NCI-H748 treated with DMSO at 0.1 percent for 48 hours (cell line): ENCODE measurements at regions not wholly inside any gene's neighbourhood (a gene's known extent, or its start where the extent isn't known, plus 50 kb on each side); places are given as distances from the start of the nearest gene placed in this dataset.

Source experiments
- DNase-seq: peaks from one replicate; lab custom pipeline; 2025; lab: John Stamatoyannopoulos, UW

GRCh38 chr3:7793786-7794185, 707.8 kb upstream of the LMCD1 start:
- DNase-seq, result no peak

GRCh38 chr3:7798276-7798675, 703.3 kb upstream of the LMCD1 start:
- no peak for DNase-seq

- DNase-seq, result no peak
Observed at GRCh38 chr3:7800006-7800780, 701.4 kb upstream of the LMCD1 start.

- no peak for DNase-seq
Observed at GRCh38 chr3:7812490-7812889, 689.1 kb upstream of the LMCD1 start.

GRCh38 chr3:7813365-7813764, 688.3 kb upstream of the LMCD1 start:
- DNase-seq, result peak; percentile 17

GRCh38 chr3:7817239-7817638, 684.4 kb upstream of the LMCD1 start:
- DNase-seq, result no peak

- no peak for DNase-seq
Observed at GRCh38 chr3:7820969-7821368, 680.7 kb upstream of the LMCD1 start.

GRCh38 chr3:7821858-7822257, 679.8 kb upstream of the LMCD1 start:
- no peak for DNase-seq

GRCh38 chr3:7841451-7841850, 660.2 kb upstream of the LMCD1 start:
- DNase-seq, result no peak

- no peak for DNase-seq
Observed at GRCh38 chr3:7843441-7843840, 658.2 kb upstream of the LMCD1 start.

- no peak for DNase-seq
Observed at GRCh38 chr3:7847021-7847420, 654.6 kb upstream of the LMCD1 start.

GRCh38 chr3:7847521-7847920, 654.1 kb upstream of the LMCD1 start:
- no peak for DNase-seq

- DNase-seq, result no peak
Observed at GRCh38 chr3:7854266-7854665, 647.4 kb upstream of the LMCD1 start.

- no peak for DNase-seq
Observed at GRCh38 chr3:7854721-7855120, 646.9 kb upstream of the LMCD1 start.

- no peak for DNase-seq
Observed at GRCh38 chr3:7865611-7866010, 636.0 kb upstream of the LMCD1 start.

- DNase-seq, result no peak
Observed at GRCh38 chr3:7867587-7867986, 634.0 kb upstream of the LMCD1 start.

- DNase-seq, result no peak
Observed at GRCh38 chr3:7871003-7871560, 630.5 kb upstream of the LMCD1 start.

GRCh38 chr3:7874116-7874515, 627.5 kb upstream of the LMCD1 start:
- DNase-seq, result no peak

GRCh38 chr3:7875925-7876324, 625.7 kb upstream of the LMCD1 start:
- no peak for DNase-seq

GRCh38 chr3:7876741-7877297, 624.8 kb upstream of the LMCD1 start:
- DNase-seq, result no peak

- no peak for DNase-seq
Observed at GRCh38 chr3:7877312-7877711, 624.3 kb upstream of the LMCD1 start.

GRCh38 chr3:7879572-7879971, 622.1 kb upstream of the LMCD1 start:
- no peak for DNase-seq

GRCh38 chr3:7881946-7882345, 619.7 kb upstream of the LMCD1 start:
- DNase-seq, result no peak

- DNase-seq, result no peak
Observed at GRCh38 chr3:7897655-7898054, 604.0 kb upstream of the LMCD1 start.
